ENCODE measurements at regions not wholly inside any gene's neighbourhood (a gene's known extent, or its start where the extent isn't known, plus 50 kb on each side); places are given as distances from the start of the nearest gene placed in this dataset.

DNA sequence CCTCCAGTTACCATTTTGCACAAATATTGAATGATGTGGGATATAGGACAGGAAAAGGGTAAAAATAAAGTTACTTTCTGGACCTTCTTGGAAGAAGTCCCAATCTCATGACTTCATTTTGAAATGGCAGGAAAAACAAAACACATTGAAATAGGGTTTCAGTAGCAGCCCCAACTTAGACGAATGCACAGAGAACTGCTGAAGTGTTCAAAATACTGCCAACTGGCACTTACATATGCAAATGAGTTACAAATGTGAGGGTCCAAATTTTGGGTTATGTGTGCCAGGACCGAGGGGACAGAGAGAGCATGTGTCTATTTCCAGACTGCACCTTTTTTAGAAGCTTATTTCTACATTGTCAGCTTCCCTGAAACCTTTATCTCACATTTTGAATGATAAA lies 112.9 kb upstream of the CCDC68 start:
- Histone ChIP-seq H3K27ac (ENCODE audit: low read depth, low read length) (no peak overlapping the region), H3K4me3 (ENCODE audit: insufficient read depth, low read depth, low read length) (no peak overlapping the region), H2AFZ (ENCODE audit: low read depth, low read length) (no peak overlapping the region), H3K9me3 (ENCODE audit: insufficient read depth, low read depth, low read length) (no peaks in the 10 kb centered on the region), H3K4me2 (ENCODE audit: low read length) (no peak overlapping the region), H3K4me1 (ENCODE audit: insufficient read depth, low read length) (no peaks in the 10 kb centered on the region), H4K20me1 (ENCODE audit: insufficient read depth, low read length) (no peaks in the 10 kb centered on the region), H3K36me3 (ENCODE audit: insufficient read depth, low read length) (no peaks in the 10 kb centered on the region), H3K79me2 (ENCODE audit: insufficient read depth, low read length) (no peaks in the 10 kb centered on the region), H3K9ac (ENCODE audit: low read length) (no peak overlapping the region), H3K27me3 (ENCODE audit: insufficient read depth, low read length) (no peaks in the 10 kb centered on the region)
- no peak for FAIRE-seq
- Mint-ChIP-seq H3K4me1 (ENCODE audit: low read depth, unreplicated experiment) (peaks cover 5% of the 10 kb centered on the region), H3K4me3 (ENCODE audit: unreplicated experiment) (no peak overlapping the region), H3K36me3 (ENCODE audit: low read depth, unreplicated experiment) (no peaks in the 10 kb centered on the region), H3K27ac (ENCODE audit: unreplicated experiment) (no peak overlapping the region), H3K9me3 (ENCODE audit: unreplicated experiment) (no peaks in the 10 kb centered on the region), H3K27me3 (ENCODE audit: low read depth, unreplicated experiment) (peaks cover 8% of the 10 kb centered on the region)
- no peak for TF ChIP-seq CTCF (IDR thresholded peaks at IDR 0.05; ENCODE audit: insufficient read depth, low read depth, low read length)
- TF ChIP-seq EZH2 (IDR thresholded peaks at IDR 0.05; ENCODE audit: insufficient read depth, low read length): no peak
- no peak for DNase-seq (ENCODE audit: low read depth)

- H3K79me2 ChIP-seq (ENCODE audit: insufficient read depth, low read length): no peaks in the 10 kb centered on the region
- H3K27ac Mint-ChIP-seq (ENCODE audit: unreplicated experiment): no peak overlapping the region
- H3K9me3 ChIP-seq (ENCODE audit: insufficient read depth, low read depth, low read length): no peaks in the 10 kb centered on the region
- no peaks in the 10 kb centered on the region for H3K27me3 ChIP-seq (ENCODE audit: insufficient read depth, low read length)
- H3K9ac ChIP-seq (ENCODE audit: low read length): no peak overlapping the region
- H3K36me3 Mint-ChIP-seq (ENCODE audit: low read depth, unreplicated experiment): no peaks in the 10 kb centered on the region
- H3K4me1 Mint-ChIP-seq (ENCODE audit: low read depth, unreplicated experiment): no peaks in the 10 kb centered on the region
- no peak overlapping the region for H3K4me2 ChIP-seq (ENCODE audit: low read length)
- no peak overlapping the region for H3K4me3 ChIP-seq (ENCODE audit: insufficient read depth, low read depth, low read length)
- H3K27me3 Mint-ChIP-seq (ENCODE audit: low read depth, unreplicated experiment): peaks cover 8% of the 10 kb centered on the region
- TF ChIP-seq EZH2 (IDR thresholded peaks at IDR 0.05; ENCODE audit: insufficient read depth, low read length) (no peak), CTCF (IDR thresholded peaks at IDR 0.05; ENCODE audit: insufficient read depth, low read depth, low read length) (no peak)
- no peaks in the 10 kb centered on the region for H3K9me3 Mint-ChIP-seq (ENCODE audit: unreplicated experiment)
- H3K27ac ChIP-seq (ENCODE audit: low read depth, low read length): no peak overlapping the region
- no peaks in the 10 kb centered on the region for H3K4me1 ChIP-seq (ENCODE audit: insufficient read depth, low read length)
- FAIRE-seq (no peak), DNase-seq (ENCODE audit: low read depth) (no peak)
- no peaks in the 10 kb centered on the region for H3K36me3 ChIP-seq (ENCODE audit: insufficient read depth, low read length)
- H3K4me3 Mint-ChIP-seq (ENCODE audit: unreplicated experiment): no peak overlapping the region
- no peaks in the 10 kb centered on the region for H4K20me1 ChIP-seq (ENCODE audit: insufficient read depth, low read length)
- H2AFZ ChIP-seq (ENCODE audit: low read depth, low read length): no peak overlapping the region
These were observed 110.2 kb upstream of the CCDC68 start for GRCh38 chr18:55069497-55069896.

- Histone ChIP-seq H3K4me3 (ENCODE audit: insufficient read depth, low read depth, low read length) (no peak overlapping the region), H2AFZ (ENCODE audit: low read depth, low read length) (no peak overlapping the region), H3K36me3 (ENCODE audit: insufficient read depth, low read length) (no peaks in the 10 kb centered on the region), H4K20me1 (ENCODE audit: insufficient read depth, low read length) (no peaks in the 10 kb centered on the region), H3K9me3 (ENCODE audit: insufficient read depth, low read depth, low read length) (no peaks in the 10 kb centered on the region), H3K79me2 (ENCODE audit: insufficient read depth, low read length) (no peaks in the 10 kb centered on the region), H3K4me1 (ENCODE audit: insufficient read depth, low read length) (no peaks in the 10 kb centered on the region), H3K4me2 (ENCODE audit: low read length) (no peak overlapping the region), H3K9ac (ENCODE audit: low read length) (no peak overlapping the region), H3K27me3 (ENCODE audit: insufficient read depth, low read length) (no peaks in the 10 kb centered on the region), H3K27ac (ENCODE audit: low read depth, low read length) (no peak overlapping the region)
- FAIRE-seq (no peak), DNase-seq (ENCODE audit: low read depth) (no peak)
- no peak overlapping the region for H3K27ac Mint-ChIP-seq (ENCODE audit: unreplicated experiment)
- no peaks in the 10 kb centered on the region for H3K36me3 Mint-ChIP-seq (ENCODE audit: low read depth, unreplicated experiment)
- H3K9me3 Mint-ChIP-seq (ENCODE audit: unreplicated experiment): no peaks in the 10 kb centered on the region
- H3K27me3 Mint-ChIP-seq (ENCODE audit: low read depth, unreplicated experiment): peaks cover 2% of the 10 kb centered on the region
- H3K4me1 Mint-ChIP-seq (ENCODE audit: low read depth, unreplicated experiment): no peaks in the 10 kb centered on the region
- no peak overlapping the region for H3K4me3 Mint-ChIP-seq (ENCODE audit: unreplicated experiment)
- TF ChIP-seq EZH2 (IDR thresholded peaks at IDR 0.05; ENCODE audit: insufficient read depth, low read length): no peak
- TF ChIP-seq CTCF (IDR thresholded peaks at IDR 0.05; ENCODE audit: insufficient read depth, low read depth, low read length): no peak
These were observed 105.5 kb upstream of the CCDC68 start for GRCh38 chr18:55064760-55065159.

All from astrocyte (in vitro differentiated cells and primary cell).